Endothelial cell of umbilical vein (primary cell): ENCODE measurements at regions not wholly inside any gene's neighbourhood (a gene's known extent, or its start where the extent isn't known, plus 50 kb on each side); places are given as distances from the start of the nearest gene placed in this dataset.

ENCODE experiments used
- BruUV-seq: library from RNA; stranded (reverse); fragments of 400-500 nt; replicated peaks from 2 replicates; lab custom pipeline; 2021; lab: Mats Ljungman, UMichigan
- CTCF ChIA-PET: fragments of 300-600, 350-600 bp; sonication (Branson Sonifier 250); formaldehyde crosslinking; loops from one replicate; lab custom pipeline; 2021; ENCODE audit warnings: antibody characterized with exemption, inconsistent platforms; lab: Charles Lee
- POLR2A ChIA-PET: fragments of 300-600, 350-600 bp; sonication (Branson Sonifier 250); formaldehyde crosslinking; loops from one replicate; lab custom pipeline; 2021; ENCODE audit warnings: antibody characterized with exemption, inconsistent platforms; lab: Charles Lee
- DNase-seq: peaks from one replicate; pipeline ENCODE4 v3.0.0-alpha.2; 2011; ENCODE audit warnings: low read depth, low spot score
- FAIRE-seq: peaks from 2 replicates; lab custom pipeline; 2011; peaks lifted over from hg19 to GRCh38; lab: Jason Lieb, UNC
- H2AFZ ChIP-seq: 2 replicates; pipeline ENCODE4 v1.6.0; 2012; ENCODE audit warnings: low read depth, low read length, control low read depth, inconsistent platforms
- H3K27ac ChIP-seq: 2 replicates; pipeline ENCODE4 v1.5.1; 2011; ENCODE audit warnings: low read depth, mild to moderate bottlenecking, control low read depth, low read length, moderate library complexity; ENCODE audit not compliant: insufficient read depth
- H3K27me3 ChIP-seq, 2 experiments: 2 replicates each; pipeline versions ENCODE4 v1.6.0 to v1.6.1; 2011; ENCODE audit warnings: low read length in 2 of 2, mixed read lengths in 1 of 2; ENCODE audit not compliant: control insufficient read depth in 2 of 2, insufficient read depth in 2 of 2
- H3K36me3 ChIP-seq, 2 experiments: 2 replicates in 1 of 2; 3 replicates in 1 of 2; pipeline ENCODE4 v1.5.1; 2011; ENCODE audit warnings: low read length in 2 of 2, mild to moderate bottlenecking in 1 of 2, moderate library complexity in 1 of 2; ENCODE audit not compliant: control insufficient read depth in 2 of 2, insufficient read depth in 2 of 2; ENCODE audit errors: extremely low read depth in 1 of 2
- H3K4me1 ChIP-seq: 3 replicates; pipeline ENCODE4 v1.5.1; 2011; ENCODE audit warnings: mild to moderate bottlenecking, low read length; ENCODE audit not compliant: control insufficient read depth, insufficient read depth; ENCODE audit errors: extremely low read depth
- H3K4me2 ChIP-seq: 2 replicates; pipeline ENCODE4 v1.6.1; 2011; ENCODE audit warnings: low read length, control low read depth, mixed read lengths; ENCODE audit not compliant: insufficient read depth
- H3K4me3 ChIP-seq, 3 experiments: fragments of 200-600 bp in 1 of 3; sonication (generic), shearing (Covaris generic) in 1 of 3; replicated peaks in 1 of 3; 2 replicates each; pipeline ENCODE4 v1.5.1; 2011 to 2016; ENCODE audit warnings: control low read depth in 3 of 3, low read length in 3 of 3, mild to moderate bottlenecking in 2 of 3, inconsistent platforms in 1 of 3, low read depth in 1 of 3, moderate library complexity in 1 of 3; ENCODE audit not compliant: insufficient read depth in 1 of 3
- H3K79me2 ChIP-seq: 2 replicates; pipeline ENCODE4 v1.6.0; 2012; ENCODE audit warnings: low read length, inconsistent platforms; ENCODE audit not compliant: control insufficient read depth, insufficient read depth
- H3K9ac ChIP-seq: replicated peaks from 2 replicates; pipeline ENCODE3; 2011; ENCODE audit warnings: low read length, control low read depth; ENCODE audit not compliant: insufficient read depth; ENCODE audit errors: extremely low read depth
- H3K9me1 ChIP-seq: replicated peaks from 3 replicates; pipeline ENCODE4 v1.6.0; 2011; ENCODE audit warnings: mild to moderate bottlenecking, low read length; ENCODE audit not compliant: control insufficient read depth, insufficient read depth; ENCODE audit errors: extremely low read depth
- H3K9me3 ChIP-seq: replicated peaks from 2 replicates; pipeline ENCODE4 v1.5.1; 2012; ENCODE audit warnings: low read length, inconsistent platforms; ENCODE audit not compliant: control insufficient read depth, insufficient read depth
- H4K20me1 ChIP-seq: replicated peaks from 2 replicates; pipeline ENCODE3; 2011; ENCODE audit warnings: mild to moderate bottlenecking, low read length; ENCODE audit not compliant: control insufficient read depth, insufficient read depth; ENCODE audit errors: extremely low read depth
- CTCF ChIP-seq, 2 donors: IDR thresholded peaks; 1 replicate in 1 of 2; 2 replicates in 1 of 2; pipeline ENCODE4 v1.5.1; 2011; ENCODE audit warnings: low read length in 2 of 2, mild to moderate bottlenecking in 2 of 2, moderate library complexity in 2 of 2, control low read depth in 1 of 2, inconsistent platforms in 1 of 2, low read depth in 1 of 2; ENCODE audit not compliant: insufficient read depth in 1 of 2; ENCODE audit errors: extremely low read depth in 1 of 2
- EZH2 ChIP-seq: IDR thresholded peaks from 2 replicates; pipeline ENCODE4 v1.6.1; 2012; ENCODE audit warnings: borderline replicate concordance, low read depth, mild to moderate bottlenecking, moderate library complexity, low read length, inconsistent platforms; ENCODE audit not compliant: severe bottlenecking
- FOS ChIP-seq: IDR thresholded peaks from 2 replicates; pipeline ENCODE4 v1.6.1; 2011; ENCODE audit warnings: mild to moderate bottlenecking, low read length, moderate library complexity, borderline replicate concordance; ENCODE audit not compliant: insufficient read depth
- GATA2 ChIP-seq: IDR thresholded peaks from 2 replicates; pipeline ENCODE4 v1.7.0; 2011; ENCODE audit warnings: low read depth, mild to moderate bottlenecking, moderate library complexity, mixed read lengths, low read length; ENCODE audit not compliant: insufficient read length, insufficient read depth
- JUN ChIP-seq: IDR thresholded peaks from 2 replicates; pipeline ENCODE4 v1.6.1; 2011; ENCODE audit warnings: borderline replicate concordance, low read depth; ENCODE audit not compliant: insufficient read length, insufficient read depth
- MAX ChIP-seq: IDR thresholded peaks from 2 replicates; pipeline ENCODE4 v1.6.1; 2011; ENCODE audit not compliant: insufficient read depth, insufficient read length
- MYC ChIP-seq: IDR thresholded peaks from one replicate; pipeline ENCODE4 v1.6.1; 2011; ENCODE audit warnings: mild to moderate bottlenecking, low read depth, low read length
- POLR2A ChIP-seq: IDR thresholded peaks from 2 replicates; pipeline ENCODE4 v1.6.1; 2012; ENCODE audit warnings: low read depth, mild to moderate bottlenecking, control low read depth, low read length
- POLR2AphosphoS5 ChIP-seq: IDR thresholded peaks from 2 replicates; pipeline ENCODE4 v1.6.1; 2012; ENCODE audit warnings: low read depth, mild to moderate bottlenecking, control low read depth, low read length, moderate library complexity; ENCODE audit not compliant: insufficient read depth
- dilution Hi-C: fragments of 300-500 bp; cut with MboI; formaldehyde crosslinking; loops from one replicate; pipeline ENCODE4 v1.15.0; 2019; ENCODE audit warnings: low sequenced_read_pairs; ENCODE audit not compliant: extremely low pct_ligation_motif_present
- intact Hi-C: fragments of 100-400 bp; cut with micrococcal nuclease; formaldehyde crosslinking; loops from one replicate; pipeline ENCODE4 v1.10.0; 2022

GRCh38 chr12:58082996-58083395 lies 141.6 kb downstream of the ATP23 start:
- BruUV-seq, result no TSS peak
- no peak overlapping the region for H3K27ac ChIP-seq
- dilution Hi-C loops, result no loop called here
- no peaks in the 10 kb centered on the region for H4K20me1 ChIP-seq
- no peaks in the 10 kb centered on the region for H3K9me3 ChIP-seq
- DNase-seq (no peak), FAIRE-seq (no peak)
- no peak for TF ChIP-seq MAX
- TF ChIP-seq GATA2, result no peak
- TF ChIP-seq POLR2A, result no peak
- TF ChIP-seq FOS, result no peak
- no peak for TF ChIP-seq JUN
- no peak for TF ChIP-seq CTCF (IDR thresholded peaks at IDR 0.05; ENCODE audit: extremely low read depth in 1 of 2, insufficient read depth in 1 of 2, low read depth in 1 of 2, low read length in 2 of 2)
- no peak for TF ChIP-seq MYC
- no peak for TF ChIP-seq EZH2
- no peak for TF ChIP-seq POLR2AphosphoS5
- H3K4me2 ChIP-seq, result no peak overlapping the region
- H2AFZ ChIP-seq, result no peak overlapping the region
- peaks cover 0 to 2% of the 10 kb centered on the region in 2 experiments for H3K27me3 ChIP-seq
- H3K4me3 ChIP-seq, result no peak overlapping the region
- ChIA-PET POLR2A (no interaction called here), CTCF (no interaction called here)
- no peaks in the 10 kb centered on the region for H3K79me2 ChIP-seq
- H3K9ac ChIP-seq, result no peak overlapping the region
- intact Hi-C loops, result no loop called here
- H3K36me3 ChIP-seq, result no peaks in the 10 kb centered on the region
- H3K4me1 ChIP-seq, result no peaks in the 10 kb centered on the region
- no peaks in the 10 kb centered on the region for H3K9me1 ChIP-seq
